OCI-LY3 (cell line): ENCODE measurements at regions not wholly inside any gene's neighbourhood (a gene's known extent, or its start where the extent isn't known, plus 50 kb on each side); places are given as distances from the start of the nearest gene placed in this dataset.

Source experiments
- EZH2phosphoT487 ChIP-seq: fragments of 200-600 bp; shearing (Covaris generic); IDR thresholded peaks from 2 replicates; pipeline ENCODE4 v1.6.1; 2018; ENCODE audit warnings: antibody characterized with exemption, mixed run types, low read depth
- TF ChIP-seq, protein P1 (sequence below): fragments of 200-600, 300-600 bp; sonication (generic); IDR thresholded peaks from 2 replicates; pipeline ENCODE4 v1.5.1; 2014; ENCODE audit warnings: antibody characterized with exemption, low read length, low read depth

DNA sequence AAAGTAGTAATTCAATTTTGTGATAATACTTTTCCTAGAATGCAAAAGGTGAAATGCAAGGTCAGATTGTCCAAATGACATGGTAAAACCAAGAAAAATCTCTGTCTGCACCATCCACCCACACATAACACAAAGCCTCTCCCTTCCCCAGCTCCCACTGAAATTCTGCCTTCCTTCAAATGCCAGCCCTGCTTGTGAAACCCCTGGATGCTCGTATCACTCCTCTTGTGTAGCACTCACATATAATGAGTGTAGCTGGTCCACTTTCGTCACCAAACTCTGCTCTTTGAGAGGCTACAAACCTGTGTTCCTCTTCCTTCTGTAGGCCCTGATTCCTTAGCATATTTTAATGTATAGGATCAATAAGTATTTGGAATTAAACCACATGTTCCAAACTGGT is 123.6 kb upstream of the BEND6 start:
- TF ChIP-seq, protein P1, sequence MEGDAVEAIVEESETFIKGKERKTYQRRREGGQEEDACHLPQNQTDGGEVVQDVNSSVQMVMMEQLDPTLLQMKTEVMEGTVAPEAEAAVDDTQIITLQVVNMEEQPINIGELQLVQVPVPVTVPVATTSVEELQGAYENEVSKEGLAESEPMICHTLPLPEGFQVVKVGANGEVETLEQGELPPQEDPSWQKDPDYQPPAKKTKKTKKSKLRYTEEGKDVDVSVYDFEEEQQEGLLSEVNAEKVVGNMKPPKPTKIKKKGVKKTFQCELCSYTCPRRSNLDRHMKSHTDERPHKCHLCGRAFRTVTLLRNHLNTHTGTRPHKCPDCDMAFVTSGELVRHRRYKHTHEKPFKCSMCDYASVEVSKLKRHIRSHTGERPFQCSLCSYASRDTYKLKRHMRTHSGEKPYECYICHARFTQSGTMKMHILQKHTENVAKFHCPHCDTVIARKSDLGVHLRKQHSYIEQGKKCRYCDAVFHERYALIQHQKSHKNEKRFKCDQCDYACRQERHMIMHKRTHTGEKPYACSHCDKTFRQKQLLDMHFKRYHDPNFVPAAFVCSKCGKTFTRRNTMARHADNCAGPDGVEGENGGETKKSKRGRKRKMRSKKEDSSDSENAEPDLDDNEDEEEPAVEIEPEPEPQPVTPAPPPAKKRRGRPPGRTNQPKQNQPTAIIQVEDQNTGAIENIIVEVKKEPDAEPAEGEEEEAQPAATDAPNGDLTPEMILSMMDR: no peak
- TF ChIP-seq EZH2phosphoT487: no peak
